DMS153 treated with DMSO at 0.1 percent for 48 hours (cell line): ENCODE measurements at regions not wholly inside any gene's neighbourhood (a gene's known extent, or its start where the extent isn't known, plus 50 kb on each side); places are given as distances from the start of the nearest gene placed in this dataset.
"Not testable (repeated sequence)": the region's sequence is repeated elsewhere in the genome, so short reads cannot be mapped to it uniquely, and the experiment has no call there.

Experiments used
- DNase-seq: peaks from one replicate; lab custom pipeline; 2025; ENCODE audit not compliant: unreplicated experiment; lab: John Stamatoyannopoulos, UW

DNA sequence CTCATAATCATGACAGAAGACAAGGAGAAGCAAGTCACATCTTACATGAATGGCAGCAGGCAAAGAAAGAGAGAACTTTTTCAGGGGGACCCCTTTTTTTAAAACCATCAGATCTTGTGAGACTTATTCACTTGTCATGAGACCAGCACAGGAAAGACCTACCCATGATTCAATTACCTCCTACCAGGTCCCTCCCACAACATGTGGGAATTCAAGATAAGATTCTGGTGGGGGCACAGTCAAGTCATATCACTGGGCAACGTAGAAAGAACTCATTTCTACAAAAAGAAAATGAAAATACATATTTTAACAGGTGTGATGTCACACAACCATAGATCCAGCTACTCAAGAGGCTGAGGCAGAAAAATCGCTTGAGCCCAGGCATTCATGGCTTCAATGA lies 304.1 kb downstream of the IPMK start:
- DNase-seq = no peak

DNA sequence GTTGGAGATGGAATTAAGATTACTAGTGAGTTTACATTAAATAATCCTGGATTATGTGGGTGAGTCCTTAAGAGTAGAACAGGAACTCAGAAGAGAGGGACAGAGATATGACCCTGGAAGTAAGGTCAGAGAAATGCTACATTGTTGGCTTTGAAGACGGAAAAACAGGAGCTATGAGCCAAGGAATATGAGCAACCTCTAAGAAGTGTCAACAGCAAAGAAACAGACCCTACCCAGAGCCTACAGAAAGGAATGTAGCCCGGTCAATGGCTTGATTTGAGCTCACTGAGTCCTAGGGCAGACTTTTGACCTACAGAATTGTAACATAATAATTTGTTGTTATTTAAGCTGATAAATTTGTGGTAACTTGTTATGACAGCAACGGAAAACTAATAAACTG lies 304.9 kb downstream of the IPMK start:
- no peak for DNase-seq

- DNase-seq = no peak
Measured at GRCh38 chr10:57961487-57961886, 306.2 kb downstream of the IPMK start.

DNA sequence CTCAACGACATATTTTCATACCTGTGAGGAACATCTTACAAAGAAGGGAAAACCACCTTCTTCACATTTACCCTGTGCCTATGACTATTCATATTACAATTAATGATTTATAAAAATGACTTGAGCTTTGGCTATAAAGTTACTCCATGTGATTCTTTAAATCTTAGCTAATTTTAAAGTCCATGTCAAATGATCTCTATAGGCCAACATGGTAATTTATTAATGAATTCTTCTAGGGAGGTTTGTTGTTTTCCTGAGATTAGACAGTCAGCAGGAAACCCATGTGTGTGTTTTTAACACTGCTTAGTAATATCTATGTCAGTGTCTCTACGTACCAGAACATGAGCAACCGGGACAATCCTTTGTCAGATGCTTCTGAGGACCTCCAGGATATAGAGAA lies 307.3 kb downstream of the IPMK start:
- no peak for DNase-seq

- DNase-seq = no peak
Measured at GRCh38 chr10:57959318-57960006, 308.2 kb downstream of the IPMK start.

GRCh38 chr10:57955076-57955475 lies 312.6 kb downstream of the IPMK start:
- no peak for DNase-seq

DNA sequence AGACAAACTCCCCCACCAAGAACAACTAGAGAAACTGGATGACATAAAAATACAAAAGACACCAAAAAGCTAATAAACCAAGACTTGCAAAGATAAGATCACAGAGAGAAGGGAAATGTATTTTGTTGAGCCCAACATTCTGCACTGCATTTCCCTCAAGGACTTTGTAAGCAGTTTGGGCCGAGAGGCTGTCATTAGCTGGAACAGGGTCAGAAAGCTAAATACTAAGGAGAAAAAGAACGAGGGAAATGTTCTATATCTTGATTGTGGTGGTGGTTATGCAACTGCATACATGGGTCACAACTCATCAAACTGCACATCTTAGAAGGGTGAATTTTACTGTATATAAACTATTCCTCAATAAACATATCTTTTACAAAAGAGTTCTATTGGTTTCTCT lies 315.0 kb downstream of the IPMK start:
- no peak for DNase-seq

DNA sequence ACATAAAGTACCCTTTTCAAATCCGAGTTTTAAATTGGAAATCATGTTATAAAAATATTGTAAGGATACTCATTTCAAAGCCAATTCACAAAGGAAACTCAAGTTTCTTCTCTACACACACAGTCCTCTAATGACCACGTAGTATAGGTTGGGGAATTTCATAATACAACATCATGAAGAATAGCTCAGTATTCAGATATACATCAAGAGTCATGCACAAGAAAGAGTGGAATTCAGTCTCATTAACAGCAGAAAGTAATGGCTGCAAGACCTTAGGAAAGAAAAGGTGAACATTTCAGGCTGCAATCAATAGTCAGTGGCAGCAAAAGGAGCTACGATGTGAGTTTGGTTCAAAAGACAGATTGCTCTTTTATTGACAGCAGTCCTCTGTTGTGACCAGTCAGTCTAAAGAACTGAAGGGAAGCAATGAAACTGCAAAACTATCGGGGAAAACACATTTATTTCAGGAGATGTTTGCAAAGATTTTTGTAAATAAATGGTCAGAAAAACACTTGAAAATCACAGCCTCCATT lies 317.2 kb downstream of the IPMK start:
- no peak for DNase-seq

- DNase-seq = no peak
Measured at GRCh38 chr10:57948796-57949195, 318.9 kb downstream of the IPMK start.

DNA sequence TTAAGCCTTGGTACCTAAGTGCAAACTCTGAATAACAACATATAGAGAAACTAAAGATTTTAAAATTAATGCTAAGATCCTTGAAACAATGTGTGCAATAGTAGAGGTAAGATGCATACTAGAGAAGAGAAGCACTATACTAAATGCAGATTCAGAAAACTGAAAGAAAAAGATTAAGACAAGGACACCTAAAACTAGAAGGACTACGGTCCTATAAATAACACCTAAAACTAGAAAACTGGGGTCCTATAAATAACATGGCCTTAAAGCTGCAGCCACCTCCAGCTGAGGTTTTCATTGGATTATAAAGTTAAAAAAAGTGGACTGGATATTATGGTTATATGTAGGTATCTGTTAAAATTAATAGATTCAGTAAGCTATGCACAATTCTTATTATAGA lies 320.9 kb downstream of the IPMK start:
- no peak for DNase-seq

DNA sequence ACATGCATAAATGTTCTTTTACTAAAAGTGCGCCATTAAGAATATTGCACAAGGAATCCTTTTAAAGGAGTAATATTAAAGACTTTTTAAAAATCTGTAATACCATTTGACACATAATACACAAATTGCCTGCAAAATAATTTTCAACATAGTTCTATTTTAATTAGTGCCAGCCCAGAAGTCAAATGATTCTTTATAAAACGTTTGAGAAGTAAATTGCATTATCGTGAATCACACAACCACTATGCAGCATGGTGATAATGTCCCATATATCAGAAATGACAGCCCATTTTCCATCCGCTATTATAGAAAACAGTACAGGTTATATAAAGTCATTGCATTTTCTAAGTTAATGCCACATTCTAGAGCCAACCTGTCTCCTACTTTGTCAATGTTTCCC lies 324.0 kb downstream of the IPMK start:
- DNase-seq = no peak

- DNase-seq = no peak
Measured at GRCh38 chr10:57925045-57925444, 342.6 kb downstream of the IPMK start.

- DNase-seq = no peak
Measured at GRCh38 chr10:57921140-57921539, 346.6 kb downstream of the IPMK start.

DNA sequence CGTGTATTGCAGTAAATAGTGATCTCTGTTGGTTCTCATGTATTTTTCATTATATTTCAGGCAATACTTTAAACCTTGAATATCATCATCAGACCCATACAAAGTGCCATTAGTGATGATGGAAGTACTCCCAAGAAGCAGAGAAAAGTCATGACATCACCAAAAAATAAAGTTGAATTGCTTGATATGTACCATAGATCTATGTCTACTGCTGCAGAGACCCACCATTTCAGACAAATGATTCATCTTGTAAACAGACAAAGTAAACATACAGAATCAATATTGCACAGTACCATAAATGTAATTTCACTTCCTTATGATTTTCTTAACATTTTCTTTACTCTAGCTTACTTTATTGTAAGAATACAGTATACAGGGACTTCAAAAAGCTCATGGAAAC lies 347.8 kb downstream of the IPMK start:
- DNase-seq = no peak

GRCh38 chr10:57917019-57917418 lies 350.7 kb downstream of the IPMK start:
- no peak for DNase-seq

DNA sequence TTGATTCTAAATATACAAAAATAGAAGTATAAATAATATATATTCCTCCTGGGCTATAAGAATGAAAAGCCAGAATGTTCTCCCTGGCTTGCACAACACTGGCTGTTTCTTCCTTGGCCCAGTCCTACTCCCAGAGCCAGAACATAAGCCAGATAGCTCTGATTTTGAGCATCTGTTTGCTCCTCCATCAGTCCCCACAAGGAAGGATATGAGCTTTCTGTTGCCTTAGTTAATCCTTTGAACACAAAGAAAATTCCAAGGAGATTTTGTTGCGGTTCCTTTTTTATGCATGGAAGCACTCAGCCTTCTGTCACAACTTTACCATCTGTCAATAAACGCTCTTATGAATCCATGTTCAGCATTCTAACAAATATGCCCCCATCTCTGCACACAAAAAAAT lies 361.8 kb downstream of the IPMK start:
- DNase-seq = no peak

DNA sequence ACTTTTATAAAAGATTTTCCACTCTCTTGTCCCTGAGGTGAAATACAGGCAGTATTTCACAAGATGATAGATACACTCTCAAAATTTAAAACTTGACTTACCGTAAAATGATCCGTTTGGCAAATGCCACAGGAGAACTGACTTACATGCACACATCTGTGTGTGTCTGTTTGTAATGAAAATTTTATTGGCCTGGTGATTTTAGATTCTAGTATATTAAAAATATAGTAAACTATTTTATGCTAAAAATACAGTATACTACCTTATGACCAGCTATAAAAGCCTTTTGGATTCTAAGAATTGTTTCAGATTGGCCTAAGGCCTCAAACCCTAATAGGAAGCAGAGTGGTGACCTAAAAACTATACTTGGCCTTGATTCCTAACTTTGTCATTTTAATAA lies 362.7 kb downstream of the IPMK start:
- no peak for DNase-seq

DNA sequence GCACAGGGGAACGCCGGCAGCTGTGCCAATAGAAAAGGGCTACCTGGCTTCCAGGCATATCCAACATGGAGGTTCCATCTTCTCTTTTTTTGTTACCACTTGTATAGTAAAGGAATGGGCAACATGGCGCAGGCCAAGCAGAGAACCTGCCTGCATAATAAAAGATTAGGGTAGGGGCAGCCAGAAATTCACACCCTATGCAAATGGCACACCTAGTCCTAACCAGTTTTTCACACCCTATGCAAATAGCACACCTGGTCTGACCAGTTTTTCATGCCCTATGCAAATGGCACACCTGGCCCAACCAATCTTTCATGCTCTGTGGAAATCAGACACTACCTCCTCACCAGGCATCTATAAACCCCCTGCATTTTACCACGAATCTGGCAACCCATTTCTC lies 369.5 kb downstream of the IPMK start:
- no peak for DNase-seq

GRCh38 chr10:57897611-57898010 lies 370.1 kb downstream of the IPMK start:
- no peak for DNase-seq

DNA sequence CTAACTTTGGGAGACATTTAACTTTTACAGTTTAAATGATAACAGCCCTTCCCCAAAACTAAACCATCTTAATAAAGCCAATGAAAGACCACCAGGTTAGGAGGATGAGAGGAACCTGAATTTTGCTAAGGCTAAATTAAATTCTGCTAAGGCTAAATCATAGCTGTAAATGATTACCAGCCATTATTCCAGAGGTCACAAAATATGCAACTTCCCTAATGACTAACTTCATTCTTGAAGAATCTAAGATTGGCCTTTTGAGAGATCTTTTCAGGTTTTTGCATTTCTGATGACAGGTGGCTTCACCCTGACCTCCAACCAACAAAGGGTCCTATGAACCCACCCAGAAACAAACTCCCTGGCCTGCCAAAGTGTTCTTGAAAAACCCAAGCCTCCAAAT lies 373.3 kb downstream of the IPMK start:
- no peak for DNase-seq

DNA sequence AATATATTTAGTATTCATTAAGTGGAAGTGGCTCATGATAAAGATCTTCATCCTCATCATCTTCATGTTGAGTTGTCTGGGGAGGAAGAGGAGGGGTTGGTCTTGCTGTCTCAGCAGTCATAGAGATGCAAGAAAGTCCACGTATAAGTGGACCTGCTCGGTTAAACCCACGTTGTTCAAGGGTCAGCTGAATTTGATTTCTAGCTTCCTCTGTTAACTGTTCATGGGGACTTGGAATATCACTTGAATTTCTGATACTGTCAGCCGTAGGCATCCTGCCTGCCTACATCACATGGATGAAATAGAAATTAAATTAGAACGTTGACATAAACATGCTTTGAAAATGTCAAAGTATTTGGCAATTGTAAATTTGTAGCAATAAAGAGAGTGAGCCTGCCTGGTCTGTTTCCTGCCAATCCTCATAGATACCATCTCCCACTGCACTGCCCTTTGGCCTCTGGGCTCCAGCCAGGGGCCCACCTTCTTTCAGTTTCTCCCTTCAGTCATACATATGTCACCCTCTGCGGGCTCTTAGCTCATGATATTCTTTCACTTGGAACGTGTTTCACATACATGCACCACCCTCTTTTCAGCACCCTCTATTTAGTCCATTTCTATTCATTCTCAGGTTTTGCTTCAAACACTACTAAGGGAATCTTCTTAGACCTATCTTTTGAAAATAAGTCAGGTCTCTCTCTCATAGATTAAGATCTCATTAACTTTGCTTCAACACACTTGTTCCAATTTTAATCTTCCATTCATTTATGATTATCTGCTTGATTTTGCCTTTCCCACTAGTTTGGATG lies 376.3 kb downstream of the IPMK start:
- no peak for DNase-seq

DNA sequence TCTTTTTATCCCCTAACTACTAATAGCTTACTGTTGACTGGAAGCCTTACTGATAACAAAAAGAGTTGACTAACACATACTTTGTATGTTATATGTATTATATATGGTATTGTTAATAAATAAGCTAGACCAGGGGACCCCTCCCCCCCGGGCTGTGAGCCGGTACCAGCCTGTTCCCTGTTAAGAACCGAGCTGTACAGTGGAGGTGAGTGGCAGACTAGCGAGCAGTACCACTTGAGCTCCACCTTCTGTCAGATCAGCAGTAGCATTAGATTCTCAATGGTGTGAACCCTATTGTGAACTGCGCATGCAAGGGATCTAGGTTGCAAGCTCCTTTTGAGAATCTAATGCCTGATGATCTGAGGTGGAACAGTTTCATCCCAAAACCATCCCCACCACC lies 377.0 kb downstream of the IPMK start:
- DNase-seq = no peak

- not testable (repeated sequence) for DNase-seq
Measured at GRCh38 chr10:57885618-57885968, 382.1 kb downstream of the IPMK start.
